ENCODE measurements at regions not wholly inside any gene's neighbourhood (a gene's known extent, or its start where the extent isn't known, plus 50 kb on each side); places are given as distances from the start of the nearest gene placed in this dataset.

GRCh38 chr12:61011767-61012423, 1248.3 kb upstream of the USP15 start:
- H3K27ac Mint-ChIP-seq = no peak overlapping the region
- ChIA-PET CTCF (no interaction called here), POLR2A (no interaction called here)

DNA sequence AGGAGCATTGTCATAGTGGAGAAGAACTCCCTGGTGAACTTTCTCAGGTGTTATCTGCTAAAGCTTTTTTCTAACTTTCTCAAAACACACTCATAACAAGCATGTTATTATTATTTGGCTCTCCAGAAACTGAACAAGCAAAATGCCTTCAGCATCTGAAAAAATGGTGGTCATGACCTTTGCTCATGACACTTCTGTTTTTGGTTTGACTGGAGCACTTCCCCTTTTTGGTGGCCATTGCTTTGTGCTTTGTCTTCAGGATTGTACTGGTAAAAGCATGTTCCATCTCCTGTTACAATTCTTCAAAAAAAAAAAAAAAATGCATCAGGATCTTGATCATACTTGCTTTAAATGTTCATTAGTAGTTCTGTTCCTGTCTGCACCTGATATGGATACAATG, 1241.6 kb upstream of the USP15 start:
- TF ChIP-seq, protein P1, sequence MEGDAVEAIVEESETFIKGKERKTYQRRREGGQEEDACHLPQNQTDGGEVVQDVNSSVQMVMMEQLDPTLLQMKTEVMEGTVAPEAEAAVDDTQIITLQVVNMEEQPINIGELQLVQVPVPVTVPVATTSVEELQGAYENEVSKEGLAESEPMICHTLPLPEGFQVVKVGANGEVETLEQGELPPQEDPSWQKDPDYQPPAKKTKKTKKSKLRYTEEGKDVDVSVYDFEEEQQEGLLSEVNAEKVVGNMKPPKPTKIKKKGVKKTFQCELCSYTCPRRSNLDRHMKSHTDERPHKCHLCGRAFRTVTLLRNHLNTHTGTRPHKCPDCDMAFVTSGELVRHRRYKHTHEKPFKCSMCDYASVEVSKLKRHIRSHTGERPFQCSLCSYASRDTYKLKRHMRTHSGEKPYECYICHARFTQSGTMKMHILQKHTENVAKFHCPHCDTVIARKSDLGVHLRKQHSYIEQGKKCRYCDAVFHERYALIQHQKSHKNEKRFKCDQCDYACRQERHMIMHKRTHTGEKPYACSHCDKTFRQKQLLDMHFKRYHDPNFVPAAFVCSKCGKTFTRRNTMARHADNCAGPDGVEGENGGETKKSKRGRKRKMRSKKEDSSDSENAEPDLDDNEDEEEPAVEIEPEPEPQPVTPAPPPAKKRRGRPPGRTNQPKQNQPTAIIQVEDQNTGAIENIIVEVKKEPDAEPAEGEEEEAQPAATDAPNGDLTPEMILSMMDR (IDR thresholded peaks at IDR 0.05) = no peak
- no peak for DNase-seq

More at GRCh38 chr12:61011767-61012423, 1248.3 kb upstream of the USP15 start:
- Histone ChIP-seq H3K4me1 (ENCODE audit: insufficient read depth, low read length) (no peaks in the 10 kb centered on the region), H3K4me3 (ENCODE audit: low read length) (no peak overlapping the region), H3K9me3 (ENCODE audit: control insufficient read depth in 1 of 2, insufficient read depth in 1 of 2, low read length in 2 of 2) (peaks cover 0 to 3% of the 10 kb centered on the region in 2 experiments), H3K27ac (ENCODE audit: low read depth in 1 of 2, low read length in 2 of 2) (no peak overlapping the region), H3K27me3 (ENCODE audit: control insufficient read depth in 1 of 2, insufficient read depth in 2 of 2, low read length in 2 of 2) (no peaks in the 10 kb centered on the region), H3K36me3 (ENCODE audit: insufficient read depth, low read length) (no peaks in the 10 kb centered on the region)
- no peak for ATAC-seq (ENCODE audit: poor library complexity)
- DNase-seq = no peak
- no peaks in the 10 kb centered on the region for H3K27me3 Mint-ChIP-seq
- H3K4me1 Mint-ChIP-seq (ENCODE audit: low read depth) = no peaks in the 10 kb centered on the region
- no peaks in the 10 kb centered on the region for H3K36me3 Mint-ChIP-seq (ENCODE audit: low read depth)
- TF ChIP-seq, protein P1 (IDR thresholded peaks at IDR 0.05) = no peak
- no peak overlapping the region for H3K4me3 Mint-ChIP-seq
- intact Hi-C loops (cut with DNase I, micrococcal nuclease) = no loop called here
- H3K9me3 Mint-ChIP-seq = peaks cover 4% of the 10 kb centered on the region

GRCh38 chr12:61023231-61023630, 1237.0 kb upstream of the USP15 start:
- no peaks in the 10 kb centered on the region for H3K4me1 Mint-ChIP-seq (ENCODE audit: low read depth)
- H3K36me3 ChIP-seq (ENCODE audit: insufficient read depth, low read length) = no peaks in the 10 kb centered on the region
- peaks cover 15% of the 10 kb centered on the region for H3K9me3 Mint-ChIP-seq
- H3K27me3 Mint-ChIP-seq = no peaks in the 10 kb centered on the region
- no peak overlapping the region for H3K4me3 Mint-ChIP-seq
- H3K9me3 ChIP-seq (ENCODE audit: control insufficient read depth in 1 of 2, insufficient read depth in 1 of 2, low read length in 2 of 2) = peaks cover 0 to 10% of the 10 kb centered on the region in 2 experiments
- ChIA-PET POLR2A (no interaction called here), CTCF (no interaction called here)
- no peaks in the 10 kb centered on the region for H3K36me3 Mint-ChIP-seq (ENCODE audit: low read depth)
- TF ChIP-seq, protein P1 (IDR thresholded peaks at IDR 0.05) = no peak
- intact Hi-C loops (cut with DNase I, micrococcal nuclease) = no loop called here
- no peak overlapping the region for H3K27ac Mint-ChIP-seq
- H3K27ac ChIP-seq (ENCODE audit: low read depth in 1 of 2, low read length in 2 of 2) = no peak overlapping the region
- H3K4me1 ChIP-seq (ENCODE audit: insufficient read depth, low read length) = no peaks in the 10 kb centered on the region
- H3K4me3 ChIP-seq (ENCODE audit: low read length) = no peak overlapping the region
- peak in 1 of 14 experiments; percentile 3 for DNase-seq
- no peak for ATAC-seq (ENCODE audit: poor library complexity)
- no peaks in the 10 kb centered on the region for H3K27me3 ChIP-seq (ENCODE audit: control insufficient read depth in 1 of 2, insufficient read depth in 2 of 2, low read length in 2 of 2)

More for the DNA sequence above, 1241.6 kb upstream of the USP15 start:
- Histone ChIP-seq H3K36me3 (ENCODE audit: insufficient read depth, low read length) (no peaks in the 10 kb centered on the region), H3K4me3 (ENCODE audit: low read length) (no peak overlapping the region), H3K27me3 (ENCODE audit: control insufficient read depth in 1 of 2, insufficient read depth in 2 of 2, low read length in 2 of 2) (no peaks in the 10 kb centered on the region), H3K27ac (ENCODE audit: low read depth in 1 of 2, low read length in 2 of 2) (no peak overlapping the region), H3K4me1 (ENCODE audit: insufficient read depth, low read length) (no peaks in the 10 kb centered on the region), H3K9me3 (ENCODE audit: control insufficient read depth in 1 of 2, insufficient read depth in 1 of 2, low read length in 2 of 2) (peaks cover 0 to 6% of the 10 kb centered on the region in 2 experiments)
- no peak for ATAC-seq (ENCODE audit: poor library complexity)
- Mint-ChIP-seq H3K27me3 (no peaks in the 10 kb centered on the region), H3K36me3 (ENCODE audit: low read depth) (no peaks in the 10 kb centered on the region), H3K9me3 (peaks cover 16% of the 10 kb centered on the region), H3K4me3 (no peak overlapping the region), H3K27ac (no peak overlapping the region), H3K4me1 (ENCODE audit: low read depth) (no peaks in the 10 kb centered on the region)
- ChIA-PET CTCF (no interaction called here), POLR2A (no interaction called here)
- intact Hi-C loops (cut with DNase I, micrococcal nuclease) = loop anchor here in 1 of 2 experiments (5.0 kb wide), 1 partner anchor 311 kb away; no protein-coding TSS in a partner anchor
